Esophagus squamous epithelium (tissue), 4 donors: ENCODE measurements at regions not wholly inside any gene's neighbourhood (a gene's known extent, or its start where the extent isn't known, plus 50 kb on each side); places are given as distances from the start of the nearest gene placed in this dataset.

Source experiments
- CTCF ChIP-seq, 6 experiments: fragments of 450-650 bp in 4 of 6; fragments of 200-600 bp in 2 of 6; sonication (generic) in 2 of 6; IDR thresholded peaks; one replicate each; pipeline ENCODE4 v1.5.1; 2016 to 2019; ENCODE audit warnings: antibody characterized with exemption in 6 of 6, mild to moderate bottlenecking in 4 of 6, moderate library complexity in 4 of 6
- POLR2A ChIP-seq, 4 donors: fragments of 450-650 bp; IDR thresholded peaks; one replicate each; pipeline ENCODE4 v1.6.1; 2017; ENCODE audit warnings: antibody characterized with exemption in 4 of 4, mild to moderate bottlenecking in 4 of 4, moderate library complexity in 3 of 4

GRCh38 chr5:120738568-120738967 lies 274.5 kb downstream of the PRR16 start:
- TF ChIP-seq CTCF (IDR thresholded peaks at IDR 0.05) (no peak), POLR2A (IDR thresholded peaks at IDR 0.05) (no peak)
